Stimulated activated naive CD4-positive, alpha-beta T cell treated with Interleukin-2 at 50 U/mL for 16 hours (primary cell): ENCODE measurements at regions not wholly inside any gene's neighbourhood (a gene's known extent, or its start where the extent isn't known, plus 50 kb on each side); places are given as distances from the start of the nearest gene placed in this dataset.

ENCODE experiments used
- DNase-seq: peaks from one replicate; lab custom pipeline; 2025; lab: John Stamatoyannopoulos, UW

DNA sequence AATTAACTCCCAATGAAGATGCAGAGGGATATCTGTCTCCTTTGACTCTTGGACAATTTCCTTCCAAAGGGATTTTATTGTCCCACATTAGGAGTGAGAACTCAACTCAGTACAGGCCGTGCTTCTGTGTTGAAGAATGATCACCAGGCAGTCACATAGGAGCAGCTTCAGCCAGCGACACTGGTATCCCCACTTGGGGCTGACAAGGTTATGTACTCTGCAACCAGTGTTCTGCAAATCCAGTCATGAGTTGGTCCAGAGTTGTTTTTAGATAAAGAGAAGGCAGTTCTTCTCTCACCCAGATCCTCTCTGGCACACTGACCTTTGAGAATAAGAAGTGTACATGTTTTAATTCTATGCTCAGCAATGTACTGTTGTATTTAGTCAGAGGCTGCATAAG is 415.8 kb downstream of the SETD4 start:
- no peak for DNase-seq

GRCh38 chr21:35643176-35643575 is 417.1 kb downstream of the SETD4 start:
- DNase-seq, result no peak

DNA sequence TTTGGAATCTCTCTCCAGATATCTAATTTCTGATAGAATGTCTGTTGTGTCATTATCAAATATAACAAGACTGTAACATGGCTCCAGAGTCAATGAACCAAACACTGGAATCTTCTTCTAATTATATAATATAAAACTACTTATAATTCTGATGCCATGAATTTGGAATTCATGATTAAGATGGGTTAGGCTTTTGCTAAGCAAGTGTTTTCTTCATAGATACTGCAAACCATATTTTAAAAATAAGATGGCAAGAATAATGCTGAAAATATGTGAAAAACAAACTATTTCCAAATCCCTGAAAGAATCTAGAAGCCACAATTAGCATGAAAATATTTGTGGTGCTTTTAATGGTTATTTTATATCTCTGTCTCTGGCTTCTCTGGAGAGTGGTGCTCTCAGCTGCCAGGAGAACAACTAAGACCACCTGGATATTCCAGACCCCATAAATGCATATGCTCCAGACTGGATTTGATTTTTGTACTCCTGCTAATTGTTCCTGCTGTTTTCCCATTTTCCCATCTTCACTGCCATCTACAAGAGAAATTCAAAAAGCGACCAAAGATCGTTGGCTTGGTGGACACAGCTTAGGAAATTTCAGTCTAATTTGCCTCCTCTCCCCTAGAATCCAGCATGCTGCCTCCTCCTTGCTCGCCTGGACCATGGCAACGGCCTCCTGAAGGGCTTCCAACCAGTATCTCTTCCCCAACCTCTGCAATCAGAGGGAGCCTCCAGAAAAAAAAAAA is 418.9 kb downstream of the SETD4 start:
- DNase-seq, result no peak

DNA sequence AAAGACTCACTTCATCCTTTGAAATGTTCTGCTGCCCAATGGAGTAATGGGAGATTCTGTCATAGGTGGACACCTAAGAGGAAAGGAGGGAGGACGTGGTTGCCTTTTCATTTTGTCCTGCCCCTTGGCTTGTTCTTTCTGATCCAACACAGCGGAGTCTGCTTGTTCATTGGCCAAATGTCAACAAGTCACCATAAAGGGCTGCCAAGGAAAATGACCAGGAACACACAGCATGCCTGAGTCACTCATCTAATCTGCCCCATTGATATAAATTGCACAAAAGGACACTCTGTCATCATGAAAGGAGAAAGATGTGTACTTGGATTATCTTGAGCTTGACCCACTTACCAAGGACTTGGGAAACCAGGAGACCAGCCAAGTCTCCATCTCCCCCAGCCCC is 422.9 kb downstream of the SETD4 start:
- no peak for DNase-seq

DNA sequence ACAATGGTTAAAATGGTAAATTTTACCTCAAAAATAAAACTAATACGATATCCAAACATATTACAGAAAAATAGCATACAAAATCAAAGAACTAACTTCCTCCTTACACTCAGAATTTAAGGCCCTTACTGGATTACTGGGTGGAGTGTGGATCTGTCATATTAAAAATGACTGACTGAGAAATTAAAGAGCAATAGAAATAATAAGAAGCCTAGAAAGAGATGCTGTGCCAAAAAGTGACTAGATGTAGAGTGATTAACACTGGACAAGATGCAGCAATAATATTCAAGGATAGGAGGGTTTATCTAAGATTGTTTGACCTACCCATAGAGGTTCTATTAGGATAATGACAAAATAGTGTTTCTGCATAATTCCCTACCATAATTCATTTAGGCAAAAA is 424.3 kb downstream of the SETD4 start:
- DNase-seq, result no peak

DNA sequence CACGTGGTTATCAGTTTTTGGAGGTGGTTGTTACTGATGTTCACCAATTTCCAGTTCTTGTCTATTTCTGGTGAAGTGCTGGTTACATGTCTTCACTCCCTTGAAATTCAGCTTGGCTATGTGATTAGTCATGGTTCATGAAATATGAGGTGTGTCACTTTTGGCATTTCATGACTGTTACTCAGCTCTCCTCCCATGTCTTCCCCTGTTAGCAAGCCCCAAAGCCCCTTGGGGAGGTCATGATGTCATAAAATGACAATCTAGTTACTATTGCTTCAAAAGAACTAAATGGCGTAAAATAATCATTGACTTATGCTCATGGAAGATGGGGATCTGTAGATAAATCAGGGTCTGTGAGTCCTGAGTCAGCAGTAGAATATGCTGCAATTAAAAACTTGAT is 425.1 kb downstream of the SETD4 start:
- DNase-seq, result no peak

GRCh38 chr21:35633501-35633900 is 426.8 kb downstream of the SETD4 start:
- no peak for DNase-seq

- DNase-seq, result no peak
Measured at GRCh38 chr21:35632711-35633110, 427.6 kb downstream of the SETD4 start.

- no peak for DNase-seq
Measured at GRCh38 chr21:35628316-35628715, 432.0 kb downstream of the SETD4 start.

DNA sequence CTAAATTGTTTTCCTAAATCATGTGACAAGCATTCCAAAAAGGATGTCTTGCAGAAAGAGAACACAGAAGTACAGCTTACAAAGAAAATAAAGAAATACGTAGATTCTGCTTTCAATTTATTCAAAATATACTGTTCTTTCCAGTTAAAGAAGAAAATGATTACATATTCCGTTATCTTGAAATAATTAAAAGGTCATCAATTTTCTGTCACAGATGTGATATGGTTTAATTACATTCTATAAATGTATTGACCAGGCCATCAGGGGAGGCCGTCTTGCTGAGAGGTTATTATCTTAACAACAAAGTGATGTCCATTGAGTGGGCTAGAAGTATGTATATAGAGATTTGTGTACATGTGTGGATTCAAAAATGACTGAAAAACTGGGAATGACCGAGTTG is 432.9 kb downstream of the SETD4 start:
- no peak for DNase-seq

DNA sequence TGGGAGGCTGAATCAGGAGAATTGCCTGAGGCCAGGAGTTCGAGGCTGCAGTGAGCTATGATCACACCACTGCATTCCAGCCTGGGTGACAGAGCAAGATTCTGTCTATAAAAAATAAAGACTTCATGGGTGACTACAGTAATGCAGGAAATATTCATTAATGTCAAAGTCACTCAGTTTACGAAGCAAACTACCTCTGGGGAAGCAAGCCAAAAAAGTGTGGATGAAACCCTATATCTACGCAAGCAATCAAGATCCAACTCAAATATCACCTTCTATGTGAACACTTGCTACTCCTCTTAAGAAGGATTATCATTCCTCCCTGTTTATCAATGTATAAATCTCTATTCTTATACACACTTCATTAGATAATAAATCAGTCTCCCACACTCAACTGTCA is 434.8 kb downstream of the SETD4 start:
- DNase-seq, result no peak

- no peak for DNase-seq
Measured at GRCh38 chr21:35624901-35625300, 435.4 kb downstream of the SETD4 start.

- no peak for DNase-seq
Measured at GRCh38 chr21:35622612-35623011, 437.7 kb downstream of the SETD4 start.

- DNase-seq, result no peak
Measured at GRCh38 chr21:35619184-35619583, 441.1 kb downstream of the SETD4 start.

DNA sequence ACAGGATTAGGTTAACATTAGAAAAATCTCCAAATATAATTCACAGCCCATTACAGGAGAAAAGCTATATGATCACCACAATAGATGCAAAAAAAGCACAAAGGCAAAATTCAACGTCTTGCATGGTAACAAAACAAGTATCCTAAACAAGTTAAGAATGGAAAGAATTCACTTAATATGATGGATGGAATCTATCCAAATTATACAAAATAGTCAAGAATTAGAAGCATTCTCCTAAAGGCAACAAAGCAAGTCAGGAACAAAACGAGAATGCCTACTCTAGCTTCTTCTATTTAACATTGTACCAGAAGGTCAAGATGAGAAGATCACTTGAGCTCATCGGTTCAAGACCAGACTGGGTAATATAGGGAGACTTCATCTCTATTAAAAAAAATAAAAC is 442.8 kb downstream of the SETD4 start:
- no peak for DNase-seq

GRCh38 chr21:35616090-35616489 is 444.2 kb downstream of the SETD4 start:
- no peak for DNase-seq

- DNase-seq, result no peak
Measured at GRCh38 chr21:35615325-35615724, 445.0 kb downstream of the SETD4 start.

DNA sequence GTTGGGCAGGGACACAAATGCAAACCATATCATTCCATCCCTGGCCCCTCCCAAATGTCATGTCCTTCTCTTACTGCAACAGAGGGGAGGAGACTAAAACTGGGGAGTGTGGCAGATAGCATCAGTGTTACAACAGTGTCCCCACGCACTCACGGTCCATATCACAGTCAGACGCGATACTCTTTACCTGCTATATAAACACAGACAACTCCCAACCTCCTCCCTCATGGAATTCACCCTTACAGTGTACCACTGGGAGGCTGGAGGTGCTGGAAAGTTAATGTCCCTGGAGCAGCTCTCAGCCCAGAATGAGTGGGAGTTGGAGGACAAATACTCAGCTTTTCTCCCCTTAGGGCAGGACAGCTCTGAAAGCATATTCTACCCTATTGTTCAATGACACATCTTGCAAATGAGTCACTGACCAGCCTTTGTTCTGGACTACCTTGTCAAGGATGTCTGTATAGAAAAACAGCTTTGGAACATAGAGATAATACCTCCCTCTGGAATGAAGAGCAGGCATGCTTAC is 445.9 kb downstream of the SETD4 start:
- DNase-seq, result no peak

DNA sequence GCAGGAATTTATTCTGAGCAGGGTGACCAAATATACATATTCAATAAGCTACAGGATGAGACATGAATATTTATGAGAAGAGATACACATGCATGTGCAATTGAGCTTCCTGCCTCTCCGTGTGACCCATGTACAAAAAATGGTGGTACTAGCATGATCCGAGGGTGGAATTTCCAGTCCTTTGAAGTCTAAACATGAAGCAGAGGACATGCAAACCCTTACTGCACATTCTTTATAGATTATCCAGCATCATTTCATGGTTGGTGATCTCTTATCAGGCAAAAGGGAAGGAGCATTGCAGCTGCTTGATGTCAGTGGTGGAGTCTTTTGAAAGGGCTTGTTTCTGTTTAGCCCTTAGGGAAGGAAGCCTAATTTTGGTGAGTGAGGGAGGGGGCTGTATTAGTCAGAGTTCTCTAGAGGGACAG is 448.6 kb downstream of the SETD4 start:
- no peak for DNase-seq

DNA sequence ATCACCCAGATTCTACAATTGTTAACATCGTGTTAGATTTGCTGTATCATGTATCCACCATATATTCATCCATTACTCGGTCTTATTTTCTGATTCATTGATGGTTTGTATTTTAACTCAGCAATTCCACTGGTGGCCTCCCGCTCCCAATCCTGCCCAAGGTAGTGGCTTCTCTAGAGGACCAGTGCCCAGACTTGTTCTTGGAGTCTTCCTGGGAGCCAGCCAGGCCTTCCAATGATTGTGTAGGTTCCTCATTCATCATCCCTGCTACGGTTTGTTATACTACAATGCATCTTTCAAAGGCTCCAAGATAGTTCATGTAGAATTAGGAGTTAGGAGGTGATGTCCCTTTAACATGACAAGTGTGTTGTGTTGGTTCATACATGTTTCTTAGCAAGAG is 451.1 kb downstream of the SETD4 start:
- no peak for DNase-seq

DNA sequence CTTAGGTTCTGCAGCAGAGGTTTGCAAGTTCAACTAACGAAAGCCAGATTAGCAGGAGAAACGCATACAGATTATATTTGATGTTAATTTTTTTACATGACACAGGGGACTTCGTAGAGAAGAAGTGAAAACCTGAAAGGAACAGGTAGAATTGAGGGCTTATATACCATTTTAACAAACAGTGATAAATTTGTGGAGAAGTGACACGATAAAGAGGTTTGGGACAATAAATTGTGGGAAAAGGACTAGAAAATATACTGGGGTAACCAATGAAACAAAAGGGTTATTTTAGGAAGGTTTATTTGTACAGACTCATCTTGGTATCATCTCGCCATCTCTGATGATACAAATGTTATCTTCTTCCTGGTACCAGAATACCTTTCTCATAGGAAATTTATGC is 452.9 kb downstream of the SETD4 start:
- DNase-seq, result no peak

GRCh38 chr21:35606578-35606977 is 453.7 kb downstream of the SETD4 start:
- DNase-seq, result no peak

DNA sequence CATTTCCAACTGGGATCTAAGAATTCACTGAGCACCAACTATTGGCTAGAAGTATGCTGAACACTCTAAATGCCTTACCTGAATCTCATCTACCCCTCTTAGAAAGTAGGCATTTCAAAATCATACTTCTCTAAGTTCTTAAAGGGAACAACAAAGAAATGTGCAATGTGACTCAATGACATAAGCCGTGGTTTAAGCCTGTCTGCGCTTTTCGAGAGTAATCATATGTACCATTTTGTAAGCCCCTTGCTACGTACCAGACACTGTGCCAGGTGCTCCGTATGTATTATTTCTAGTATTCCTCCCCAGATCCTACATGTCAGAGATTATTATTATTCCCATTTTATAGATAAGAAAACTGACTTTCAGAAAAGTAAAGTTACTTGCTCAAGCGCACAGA is 454.2 kb downstream of the SETD4 start:
- no peak for DNase-seq

GRCh38 chr21:35603494-35603893 is 456.8 kb downstream of the SETD4 start:
- no peak for DNase-seq
